ENCODE measurements at regions not wholly inside any gene's neighbourhood (a gene's known extent, or its start where the extent isn't known, plus 50 kb on each side); places are given as distances from the start of the nearest gene placed in this dataset.
"Not testable (repeated sequence)": the region's sequence is repeated elsewhere in the genome, so short reads cannot be mapped to it uniquely, and the experiment has no call there.

- Histone ChIP-seq H3K4me3 (ENCODE audit: low read length in 2 of 2) (no peak overlapping the region), H3K27me3 (ENCODE audit: control insufficient read depth in 2 of 2, insufficient read depth in 2 of 2, low read length in 2 of 2) (no peaks in the 10 kb centered on the region), H3K9ac (ENCODE audit: low read depth in 1 of 2, low read length in 2 of 2) (no peak overlapping the region), H3K27ac (ENCODE audit: low read depth in 2 of 2, low read length in 2 of 2) (no peak overlapping the region), H3K36me3 (ENCODE audit: control insufficient read depth in 2 of 2, insufficient read depth in 2 of 2, low read length in 2 of 2) (no peaks in the 10 kb centered on the region), H3K9me3 (ENCODE audit: control insufficient read depth in 2 of 2, low read length in 2 of 2) (no peaks in the 10 kb centered on the region), H3K4me1 (ENCODE audit: control insufficient read depth in 2 of 2, insufficient read depth in 2 of 2, low read length in 2 of 2) (no peaks in the 10 kb centered on the region)
Observed at GRCh38 chrX:117400839-117401238, 715.8 kb downstream of the KLHL13 start.

GRCh38 chrX:117400005-117400404 lies 716.6 kb downstream of the KLHL13 start:
- no peaks in the 10 kb centered on the region for H3K36me3 ChIP-seq (ENCODE audit: control insufficient read depth in 2 of 2, insufficient read depth in 2 of 2, low read length in 2 of 2)
- no peak overlapping the region for H3K27ac ChIP-seq (ENCODE audit: low read depth in 2 of 2, low read length in 2 of 2)
- no peak overlapping the region for H3K9ac ChIP-seq (ENCODE audit: low read depth in 1 of 2, low read length in 2 of 2)
- H3K4me3 ChIP-seq (ENCODE audit: low read length in 2 of 2), result no peak overlapping the region
- no peaks in the 10 kb centered on the region for H3K27me3 ChIP-seq (ENCODE audit: control insufficient read depth in 2 of 2, insufficient read depth in 2 of 2, low read length in 2 of 2)
- no peaks in the 10 kb centered on the region for H3K9me3 ChIP-seq (ENCODE audit: control insufficient read depth in 2 of 2, low read length in 2 of 2)
- no peaks in the 10 kb centered on the region for H3K4me1 ChIP-seq (ENCODE audit: control insufficient read depth in 2 of 2, insufficient read depth in 2 of 2, low read length in 2 of 2)

GRCh38 chrX:117397844-117398243 lies 718.8 kb downstream of the KLHL13 start:
- Histone ChIP-seq H3K9me3 (ENCODE audit: control insufficient read depth in 2 of 2, low read length in 2 of 2) (no peaks in the 10 kb centered on the region), H3K4me3 (ENCODE audit: low read length in 2 of 2) (no peak overlapping the region), H3K9ac (ENCODE audit: low read depth in 1 of 2, low read length in 2 of 2) (no peak overlapping the region), H3K27me3 (ENCODE audit: control insufficient read depth in 2 of 2, insufficient read depth in 2 of 2, low read length in 2 of 2) (no peaks in the 10 kb centered on the region), H3K4me1 (ENCODE audit: control insufficient read depth in 2 of 2, insufficient read depth in 2 of 2, low read length in 2 of 2) (no peaks in the 10 kb centered on the region), H3K27ac (ENCODE audit: low read depth in 2 of 2, low read length in 2 of 2) (no peak overlapping the region), H3K36me3 (ENCODE audit: control insufficient read depth in 2 of 2, insufficient read depth in 2 of 2, low read length in 2 of 2) (no peaks in the 10 kb centered on the region)

- not testable (repeated sequence) for H3K9me3 ChIP-seq (ENCODE audit: control insufficient read depth in 2 of 2, low read length in 2 of 2); H3K27ac ChIP-seq (ENCODE audit: low read depth in 2 of 2, low read length in 2 of 2); H3K27me3 ChIP-seq (ENCODE audit: control insufficient read depth in 2 of 2, insufficient read depth in 2 of 2, low read length in 2 of 2); H3K4me3 ChIP-seq (ENCODE audit: low read length in 2 of 2); H3K4me1 ChIP-seq (ENCODE audit: control insufficient read depth in 2 of 2, insufficient read depth in 2 of 2, low read length in 2 of 2); H3K36me3 ChIP-seq (ENCODE audit: control insufficient read depth in 2 of 2, insufficient read depth in 2 of 2, low read length in 2 of 2); H3K9ac ChIP-seq (ENCODE audit: low read depth in 1 of 2, low read length in 2 of 2)
Observed at GRCh38 chrX:117394506-117395070, 722.0 kb downstream of the KLHL13 start.

GRCh38 chrX:117392360-117392759 lies 724.2 kb downstream of the KLHL13 start:
- H3K36me3 ChIP-seq (ENCODE audit: control insufficient read depth in 2 of 2, insufficient read depth in 2 of 2, low read length in 2 of 2); H3K27me3 ChIP-seq (ENCODE audit: control insufficient read depth in 2 of 2, insufficient read depth in 2 of 2, low read length in 2 of 2); H3K4me3 ChIP-seq (ENCODE audit: low read length in 2 of 2); H3K9ac ChIP-seq (ENCODE audit: low read depth in 1 of 2, low read length in 2 of 2); H3K4me1 ChIP-seq (ENCODE audit: control insufficient read depth in 2 of 2, insufficient read depth in 2 of 2, low read length in 2 of 2); H3K27ac ChIP-seq (ENCODE audit: low read depth in 2 of 2, low read length in 2 of 2); H3K9me3 ChIP-seq (ENCODE audit: control insufficient read depth in 2 of 2, low read length in 2 of 2): not testable (repeated sequence)

- no peak overlapping the region for H3K27ac ChIP-seq (ENCODE audit: low read depth in 2 of 2, low read length in 2 of 2)
- no peak overlapping the region for H3K4me3 ChIP-seq (ENCODE audit: low read length in 2 of 2)
- H3K9me3 ChIP-seq (ENCODE audit: control insufficient read depth in 2 of 2, low read length in 2 of 2), result no peaks in the 10 kb centered on the region
- no peaks in the 10 kb centered on the region for H3K4me1 ChIP-seq (ENCODE audit: control insufficient read depth in 2 of 2, insufficient read depth in 2 of 2, low read length in 2 of 2)
- no peak overlapping the region for H3K9ac ChIP-seq (ENCODE audit: low read depth in 1 of 2, low read length in 2 of 2)
- no peaks in the 10 kb centered on the region for H3K36me3 ChIP-seq (ENCODE audit: control insufficient read depth in 2 of 2, insufficient read depth in 2 of 2, low read length in 2 of 2)
- no peaks in the 10 kb centered on the region for H3K27me3 ChIP-seq (ENCODE audit: control insufficient read depth in 2 of 2, insufficient read depth in 2 of 2, low read length in 2 of 2)
Observed at GRCh38 chrX:117376460-117376859, 740.1 kb downstream of the KLHL13 start.

- no peak overlapping the region for H3K27ac ChIP-seq (ENCODE audit: low read depth in 2 of 2, low read length in 2 of 2)
- no peak overlapping the region for H3K9ac ChIP-seq (ENCODE audit: low read depth in 1 of 2, low read length in 2 of 2)
- no peak overlapping the region for H3K4me3 ChIP-seq (ENCODE audit: low read length in 2 of 2)
- no peaks in the 10 kb centered on the region for H3K4me1 ChIP-seq (ENCODE audit: control insufficient read depth in 2 of 2, insufficient read depth in 2 of 2, low read length in 2 of 2)
- no peaks in the 10 kb centered on the region for H3K9me3 ChIP-seq (ENCODE audit: control insufficient read depth in 2 of 2, low read length in 2 of 2)
- H3K36me3 ChIP-seq (ENCODE audit: control insufficient read depth in 2 of 2, insufficient read depth in 2 of 2, low read length in 2 of 2), result no peaks in the 10 kb centered on the region
- no peaks in the 10 kb centered on the region for H3K27me3 ChIP-seq (ENCODE audit: control insufficient read depth in 2 of 2, insufficient read depth in 2 of 2, low read length in 2 of 2)
Observed at GRCh38 chrX:117335209-117335608, 781.4 kb downstream of the KLHL13 start.

GRCh38 chrX:117327373-117327772 lies 789.2 kb downstream of the KLHL13 start:
- Histone ChIP-seq H3K36me3 (ENCODE audit: control insufficient read depth in 2 of 2, insufficient read depth in 2 of 2, low read length in 2 of 2) (no peaks in the 10 kb centered on the region), H3K9me3 (ENCODE audit: control insufficient read depth in 2 of 2, low read length in 2 of 2) (no peaks in the 10 kb centered on the region), H3K9ac (ENCODE audit: low read depth in 1 of 2, low read length in 2 of 2) (no peak overlapping the region), H3K27me3 (ENCODE audit: control insufficient read depth in 2 of 2, insufficient read depth in 2 of 2, low read length in 2 of 2) (no peaks in the 10 kb centered on the region), H3K4me3 (ENCODE audit: low read length in 2 of 2) (no peak overlapping the region), H3K27ac (ENCODE audit: low read depth in 2 of 2, low read length in 2 of 2) (no peak overlapping the region), H3K4me1 (ENCODE audit: control insufficient read depth in 2 of 2, insufficient read depth in 2 of 2, low read length in 2 of 2) (no peaks in the 10 kb centered on the region)

- H3K9me3 ChIP-seq (ENCODE audit: control insufficient read depth in 2 of 2, low read length in 2 of 2), result no peaks in the 10 kb centered on the region
- H3K4me3 ChIP-seq (ENCODE audit: low read length in 2 of 2), result no peak overlapping the region
- no peak overlapping the region for H3K27ac ChIP-seq (ENCODE audit: low read depth in 2 of 2, low read length in 2 of 2)
- no peaks in the 10 kb centered on the region for H3K36me3 ChIP-seq (ENCODE audit: control insufficient read depth in 2 of 2, insufficient read depth in 2 of 2, low read length in 2 of 2)
- H3K4me1 ChIP-seq (ENCODE audit: control insufficient read depth in 2 of 2, insufficient read depth in 2 of 2, low read length in 2 of 2), result no peaks in the 10 kb centered on the region
- no peaks in the 10 kb centered on the region for H3K27me3 ChIP-seq (ENCODE audit: control insufficient read depth in 2 of 2, insufficient read depth in 2 of 2, low read length in 2 of 2)
- H3K9ac ChIP-seq (ENCODE audit: low read depth in 1 of 2, low read length in 2 of 2), result no peak overlapping the region
Observed at GRCh38 chrX:117325706-117326105, 790.9 kb downstream of the KLHL13 start.

GRCh38 chrX:117305168-117305766 lies 811.3 kb downstream of the KLHL13 start:
- Histone ChIP-seq H3K36me3 (ENCODE audit: control insufficient read depth in 2 of 2, insufficient read depth in 2 of 2, low read length in 2 of 2) (no peaks in the 10 kb centered on the region), H3K27me3 (ENCODE audit: control insufficient read depth in 2 of 2, insufficient read depth in 2 of 2, low read length in 2 of 2) (no peaks in the 10 kb centered on the region), H3K9me3 (ENCODE audit: control insufficient read depth in 2 of 2, low read length in 2 of 2) (no peaks in the 10 kb centered on the region), H3K4me3 (ENCODE audit: low read length in 2 of 2) (no peak overlapping the region), H3K4me1 (ENCODE audit: control insufficient read depth in 2 of 2, insufficient read depth in 2 of 2, low read length in 2 of 2) (no peaks in the 10 kb centered on the region), H3K9ac (ENCODE audit: low read depth in 1 of 2, low read length in 2 of 2) (no peak overlapping the region), H3K27ac (ENCODE audit: low read depth in 2 of 2, low read length in 2 of 2) (no peak overlapping the region)

GRCh38 chrX:117301086-117301485 lies 815.5 kb downstream of the KLHL13 start:
- Histone ChIP-seq H3K27me3 (ENCODE audit: control insufficient read depth in 2 of 2, insufficient read depth in 2 of 2, low read length in 2 of 2) (no peaks in the 10 kb centered on the region), H3K4me3 (ENCODE audit: low read length in 2 of 2) (no peak overlapping the region), H3K27ac (ENCODE audit: low read depth in 2 of 2, low read length in 2 of 2) (no peak overlapping the region), H3K4me1 (ENCODE audit: control insufficient read depth in 2 of 2, insufficient read depth in 2 of 2, low read length in 2 of 2) (no peaks in the 10 kb centered on the region), H3K9ac (ENCODE audit: low read depth in 1 of 2, low read length in 2 of 2) (no peak overlapping the region), H3K9me3 (ENCODE audit: control insufficient read depth in 2 of 2, low read length in 2 of 2) (no peaks in the 10 kb centered on the region), H3K36me3 (ENCODE audit: control insufficient read depth in 2 of 2, insufficient read depth in 2 of 2, low read length in 2 of 2) (no peaks in the 10 kb centered on the region)
